Fibroblast of lung (primary cell): ENCODE measurements at regions not wholly inside any gene's neighbourhood (a gene's known extent, or its start where the extent isn't known, plus 50 kb on each side); places are given as distances from the start of the nearest gene placed in this dataset.

Source experiments
- DNase-seq, 2 donors: peaks; one replicate each; pipeline versions ENCODE4 v3.0.0 to v3.0.0-alpha.2; 2010; ENCODE audit warnings: low read depth in 2 of 2
- H2AFZ ChIP-seq: 2 replicates; pipeline ENCODE4 v1.5.1; 2012; ENCODE audit warnings: low read length, control low read depth, inconsistent platforms
- H3K27ac ChIP-seq: 2 replicates; pipeline ENCODE4 v1.5.1; 2011; ENCODE audit warnings: low read length, control low read depth; ENCODE audit not compliant: insufficient read depth
- H3K27me3 ChIP-seq: 2 replicates; pipeline ENCODE4 v1.5.1; 2011; ENCODE audit warnings: mild to moderate bottlenecking, low read length; ENCODE audit not compliant: control insufficient read depth, insufficient read depth
- H3K36me3 ChIP-seq: 2 replicates; pipeline ENCODE4 v1.5.1; 2011; ENCODE audit warnings: low read length; ENCODE audit not compliant: control insufficient read depth, insufficient read depth
- H3K4me1 ChIP-seq: 2 replicates; pipeline ENCODE4 v1.5.1; 2011; ENCODE audit warnings: low read length; ENCODE audit not compliant: control insufficient read depth, insufficient read depth; ENCODE audit errors: extremely low read depth
- H3K4me2 ChIP-seq: 2 replicates; pipeline ENCODE4 v1.5.1; 2011; ENCODE audit warnings: low read length, control low read depth; ENCODE audit not compliant: insufficient read depth; ENCODE audit errors: extremely low read depth
- H3K4me3 ChIP-seq, 4 experiments: fragments of 200-600 bp in 1 of 4; sonication (generic) in 1 of 4; replicated peaks in 1 of 4; 2 replicates each; pipeline ENCODE4 v1.5.1; 2011 to 2016; ENCODE audit warnings: low read length in 4 of 4, low read depth in 3 of 4, mild to moderate bottlenecking in 3 of 4, control low read depth in 2 of 4, inconsistent platforms in 1 of 4, mixed read lengths in 1 of 4; ENCODE audit not compliant: insufficient read depth in 1 of 4; ENCODE audit errors: control extremely low read depth in 1 of 4
- H3K79me2 ChIP-seq: 2 replicates; pipeline ENCODE4 v1.5.1; 2012; ENCODE audit warnings: mild to moderate bottlenecking, low read length, inconsistent platforms; ENCODE audit not compliant: control insufficient read depth, insufficient read depth
- H3K9ac ChIP-seq: 2 replicates; pipeline ENCODE4 v1.5.1; 2011; ENCODE audit warnings: mild to moderate bottlenecking, low read length, control low read depth; ENCODE audit not compliant: insufficient read depth
- H3K9me3 ChIP-seq: 2 replicates; pipeline ENCODE4 v1.5.1; 2012; ENCODE audit warnings: low read depth, low read length; ENCODE audit not compliant: control insufficient read depth, insufficient read depth
- H4K20me1 ChIP-seq: 2 replicates; pipeline ENCODE4 v1.5.1; 2011; ENCODE audit warnings: low read length; ENCODE audit not compliant: control insufficient read depth, insufficient read depth; ENCODE audit errors: extremely low read depth
- EZH2 ChIP-seq: IDR thresholded peaks from 2 replicates; pipeline ENCODE4 v1.5.1; 2012; ENCODE audit warnings: low read length, control low read depth, mild to moderate bottlenecking; ENCODE audit errors: missing control alignments
- TF ChIP-seq, protein P1 (sequence below), 2 donors: IDR thresholded peaks in 1 of 2; conservative IDR thresholded peaks in 1 of 2; 1 replicate in 1 of 2; 2 replicates in 1 of 2; pipeline ENCODE4 v1.5.1; 2011 to 2012; ENCODE audit warnings: low read length in 2 of 2, control low read depth in 1 of 2, inconsistent platforms in 1 of 2, low read depth in 1 of 2, mild to moderate bottlenecking in 1 of 2

GRCh38 chr2:5042666-5043440, 649.3 kb upstream of the SOX11 start:
- Histone ChIP-seq H3K4me3 (no peak overlapping the region), H3K9ac (no peak overlapping the region), H3K4me1 (no peaks in the 10 kb centered on the region), H3K4me2 (no peak overlapping the region), H3K27me3 (no peaks in the 10 kb centered on the region), H3K9me3 (no peaks in the 10 kb centered on the region), H3K79me2 (no peaks in the 10 kb centered on the region), H3K27ac (no peak overlapping the region), H2AFZ (no peak overlapping the region), H3K36me3 (no peaks in the 10 kb centered on the region), H4K20me1 (no peaks in the 10 kb centered on the region)
- TF ChIP-seq EZH2: no peak
- TF ChIP-seq, protein P1, sequence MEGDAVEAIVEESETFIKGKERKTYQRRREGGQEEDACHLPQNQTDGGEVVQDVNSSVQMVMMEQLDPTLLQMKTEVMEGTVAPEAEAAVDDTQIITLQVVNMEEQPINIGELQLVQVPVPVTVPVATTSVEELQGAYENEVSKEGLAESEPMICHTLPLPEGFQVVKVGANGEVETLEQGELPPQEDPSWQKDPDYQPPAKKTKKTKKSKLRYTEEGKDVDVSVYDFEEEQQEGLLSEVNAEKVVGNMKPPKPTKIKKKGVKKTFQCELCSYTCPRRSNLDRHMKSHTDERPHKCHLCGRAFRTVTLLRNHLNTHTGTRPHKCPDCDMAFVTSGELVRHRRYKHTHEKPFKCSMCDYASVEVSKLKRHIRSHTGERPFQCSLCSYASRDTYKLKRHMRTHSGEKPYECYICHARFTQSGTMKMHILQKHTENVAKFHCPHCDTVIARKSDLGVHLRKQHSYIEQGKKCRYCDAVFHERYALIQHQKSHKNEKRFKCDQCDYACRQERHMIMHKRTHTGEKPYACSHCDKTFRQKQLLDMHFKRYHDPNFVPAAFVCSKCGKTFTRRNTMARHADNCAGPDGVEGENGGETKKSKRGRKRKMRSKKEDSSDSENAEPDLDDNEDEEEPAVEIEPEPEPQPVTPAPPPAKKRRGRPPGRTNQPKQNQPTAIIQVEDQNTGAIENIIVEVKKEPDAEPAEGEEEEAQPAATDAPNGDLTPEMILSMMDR (conservative IDR thresholded peaks at IDR 0.05 in 1 of 2, IDR thresholded peaks at IDR 0.05 in 1 of 2; ENCODE audit: low read depth in 1 of 2, low read length in 2 of 2): no peak
- DNase-seq: no peak

GRCh38 chr2:5051300-5051699, 640.9 kb upstream of the SOX11 start:
- no peak for TF ChIP-seq EZH2
- TF ChIP-seq, protein P1 (conservative IDR thresholded peaks at IDR 0.05 in 1 of 2, IDR thresholded peaks at IDR 0.05 in 1 of 2; ENCODE audit: low read depth in 1 of 2, low read length in 2 of 2): no peak
- DNase-seq: no peak
- H3K36me3 ChIP-seq: no peaks in the 10 kb centered on the region
- no peak overlapping the region for H3K4me3 ChIP-seq
- no peak overlapping the region for H3K4me2 ChIP-seq
- no peak overlapping the region for H2AFZ ChIP-seq
- no peaks in the 10 kb centered on the region for H4K20me1 ChIP-seq
- no peak overlapping the region for H3K9ac ChIP-seq
- no peaks in the 10 kb centered on the region for H3K79me2 ChIP-seq
- H3K27me3 ChIP-seq: no peaks in the 10 kb centered on the region
- H3K4me1 ChIP-seq: no peaks in the 10 kb centered on the region
- no peaks in the 10 kb centered on the region for H3K9me3 ChIP-seq
- no peak overlapping the region for H3K27ac ChIP-seq

- H2AFZ ChIP-seq: no peak overlapping the region
- no peak overlapping the region for H3K4me3 ChIP-seq
- no peaks in the 10 kb centered on the region for H3K9me3 ChIP-seq
- DNase-seq: no peak
- no peaks in the 10 kb centered on the region for H4K20me1 ChIP-seq
- no peak overlapping the region for H3K4me2 ChIP-seq
- no peaks in the 10 kb centered on the region for H3K36me3 ChIP-seq
- H3K9ac ChIP-seq: no peak overlapping the region
- no peak overlapping the region for H3K27ac ChIP-seq
- H3K27me3 ChIP-seq: no peaks in the 10 kb centered on the region
- H3K79me2 ChIP-seq: no peaks in the 10 kb centered on the region
- TF ChIP-seq, protein P1 (conservative IDR thresholded peaks at IDR 0.05 in 1 of 2, IDR thresholded peaks at IDR 0.05 in 1 of 2; ENCODE audit: low read depth in 1 of 2, low read length in 2 of 2): no peak
- TF ChIP-seq EZH2: no peak
- H3K4me1 ChIP-seq: no peaks in the 10 kb centered on the region
Observed at GRCh38 chr2:5052905-5053304, 639.3 kb upstream of the SOX11 start.
